ENCODE measurements at regions not wholly inside any gene's neighbourhood (a gene's known extent, or its start where the extent isn't known, plus 50 kb on each side); places are given as distances from the start of the nearest gene placed in this dataset.

DNA sequence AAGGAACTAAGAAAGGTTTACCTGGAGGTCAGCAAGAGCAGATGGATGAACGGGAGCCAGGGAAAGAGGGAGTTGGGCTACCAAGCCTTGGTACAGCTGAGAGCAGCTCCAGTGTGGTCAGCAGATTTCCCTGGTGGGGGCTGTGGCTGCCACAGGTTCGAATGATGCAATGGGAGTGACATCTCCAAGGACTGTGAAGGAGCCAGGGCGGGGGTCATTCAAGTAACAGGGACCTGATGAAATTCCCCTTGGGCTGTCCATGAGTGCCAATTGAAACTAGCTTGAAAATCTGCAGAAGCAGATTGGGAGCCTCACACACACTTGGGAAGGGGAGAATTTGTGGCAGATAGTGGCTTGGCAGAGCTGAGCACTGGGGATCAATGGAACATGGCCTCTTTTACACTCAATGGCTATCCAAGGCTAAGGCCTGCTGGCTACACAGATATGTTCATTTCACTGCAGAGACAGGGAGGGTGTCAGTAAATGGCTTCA lies 247.0 kb upstream of the ECI2 start (continued):
- TF ChIP-seq CUX1 (CRISPR knock-in tag; IDR thresholded peaks at IDR 0.05) (no peak), OTX1 (CRISPR knock-in tag; IDR thresholded peaks at IDR 0.05) (no peak), NR4A1 (CRISPR knock-in tag; IDR thresholded peaks at IDR 0.05) (no peak), NR4A1 (tag; IDR thresholded peaks at IDR 0.05) (peak; percentile 31; the same call in 1 of the 2 replicates), SIN3A (IDR thresholded peaks at IDR 0.05; ENCODE audit: borderline replicate concordance in 2 of 2, control insufficient read depth in 1 of 2, low read depth in 2 of 2, low read length in 2 of 2) (no peak)
- TF ChIP-seq, protein P1, sequence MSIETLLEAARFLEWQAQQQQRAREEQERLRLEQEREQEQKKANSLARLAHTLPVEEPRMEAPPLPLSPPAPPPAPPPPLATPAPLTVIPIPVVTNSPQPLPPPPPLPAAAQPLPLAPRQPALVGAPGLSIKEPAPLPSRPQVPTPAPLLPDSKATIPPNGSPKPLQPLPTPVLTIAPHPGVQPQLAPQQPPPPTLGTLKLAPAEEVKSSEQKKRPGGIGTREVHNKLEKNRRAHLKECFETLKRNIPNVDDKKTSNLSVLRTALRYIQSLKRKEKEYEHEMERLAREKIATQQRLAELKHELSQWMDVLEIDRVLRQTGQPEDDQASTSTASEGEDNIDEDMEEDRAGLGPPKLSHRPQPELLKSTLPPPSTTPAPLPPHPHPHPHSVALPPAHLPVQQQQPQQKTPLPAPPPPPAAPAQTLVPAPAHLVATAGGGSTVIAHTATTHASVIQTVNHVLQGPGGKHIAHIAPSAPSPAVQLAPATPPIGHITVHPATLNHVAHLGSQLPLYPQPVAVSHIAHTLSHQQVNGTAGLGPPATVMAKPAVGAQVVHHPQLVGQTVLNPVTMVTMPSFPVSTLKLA (conservative IDR thresholded peaks at IDR 0.05): no peak
- TF ChIP-seq, protein P2, sequence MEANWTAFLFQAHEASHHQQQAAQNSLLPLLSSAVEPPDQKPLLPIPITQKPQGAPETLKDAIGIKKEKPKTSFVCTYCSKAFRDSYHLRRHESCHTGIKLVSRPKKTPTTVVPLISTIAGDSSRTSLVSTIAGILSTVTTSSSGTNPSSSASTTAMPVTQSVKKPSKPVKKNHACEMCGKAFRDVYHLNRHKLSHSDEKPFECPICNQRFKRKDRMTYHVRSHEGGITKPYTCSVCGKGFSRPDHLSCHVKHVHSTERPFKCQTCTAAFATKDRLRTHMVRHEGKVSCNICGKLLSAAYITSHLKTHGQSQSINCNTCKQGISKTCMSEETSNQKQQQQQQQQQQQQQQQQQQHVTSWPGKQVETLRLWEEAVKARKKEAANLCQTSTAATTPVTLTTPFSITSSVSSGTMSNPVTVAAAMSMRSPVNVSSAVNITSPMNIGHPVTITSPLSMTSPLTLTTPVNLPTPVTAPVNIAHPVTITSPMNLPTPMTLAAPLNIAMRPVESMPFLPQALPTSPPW (CRISPR knock-in tag; IDR thresholded peaks at IDR 0.05): peak; percentile 53

Data from K562 (cell line).